ENCODE measurements at regions not wholly inside any gene's neighbourhood (a gene's known extent, or its start where the extent isn't known, plus 50 kb on each side); places are given as distances from the start of the nearest gene placed in this dataset.

DNA sequence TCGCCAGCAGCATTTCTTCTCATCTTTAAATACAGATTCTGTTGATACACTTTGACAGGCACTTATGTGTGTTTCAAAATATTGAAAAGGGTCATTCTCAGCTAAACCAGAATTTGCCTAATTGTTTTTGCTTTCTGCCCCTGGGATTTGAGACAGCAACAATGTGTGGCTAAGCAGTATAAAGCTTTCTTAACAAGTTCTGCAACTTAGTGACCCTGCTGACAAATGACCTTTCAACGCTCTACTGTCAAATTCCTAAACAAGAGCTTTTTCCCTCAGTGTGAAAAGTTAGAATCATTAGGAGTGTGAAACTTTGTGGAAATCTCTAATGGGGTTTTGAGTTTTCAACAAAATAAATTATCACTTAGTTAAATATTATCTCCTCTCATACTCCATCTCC is 414.6 kb downstream of the RFPL4B start:
- no peak overlapping the region for H3K4me3 ChIP-seq (ENCODE audit: low read length)
- no peaks in the 10 kb centered on the region for H3K4me1 ChIP-seq (ENCODE audit: insufficient read depth, low read length)
- no peaks in the 10 kb centered on the region for H3K27me3 ChIP-seq (ENCODE audit: insufficient read depth, low read length)
- H3K9me3 ChIP-seq (ENCODE audit: low read depth, low read length), result no peaks in the 10 kb centered on the region

DNA sequence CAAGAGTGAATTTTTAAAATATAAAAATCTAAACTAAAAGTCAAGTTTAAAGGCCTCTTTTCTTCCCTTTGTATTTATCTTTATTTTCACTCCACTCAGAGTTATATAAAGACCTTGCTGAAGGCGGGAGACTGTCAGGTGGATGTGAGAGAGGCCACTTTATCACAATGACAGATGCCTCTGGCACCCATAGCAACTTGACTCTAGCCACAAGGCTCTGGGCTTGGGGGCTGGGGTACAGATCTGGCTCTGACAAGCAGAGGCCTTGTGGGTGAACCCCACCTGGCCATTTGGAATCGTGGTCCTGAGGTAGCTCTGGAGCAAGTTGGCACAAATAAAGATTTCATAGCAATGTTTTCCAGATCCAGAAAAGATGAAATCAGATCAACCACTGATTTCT is 417.2 kb downstream of the RFPL4B start:
- Histone ChIP-seq H3K4me3 (ENCODE audit: low read length) (no peak overlapping the region), H3K4me1 (ENCODE audit: insufficient read depth, low read length) (no peaks in the 10 kb centered on the region), H3K9me3 (ENCODE audit: low read depth, low read length) (no peaks in the 10 kb centered on the region), H3K27me3 (ENCODE audit: insufficient read depth, low read length) (no peaks in the 10 kb centered on the region)

DNA sequence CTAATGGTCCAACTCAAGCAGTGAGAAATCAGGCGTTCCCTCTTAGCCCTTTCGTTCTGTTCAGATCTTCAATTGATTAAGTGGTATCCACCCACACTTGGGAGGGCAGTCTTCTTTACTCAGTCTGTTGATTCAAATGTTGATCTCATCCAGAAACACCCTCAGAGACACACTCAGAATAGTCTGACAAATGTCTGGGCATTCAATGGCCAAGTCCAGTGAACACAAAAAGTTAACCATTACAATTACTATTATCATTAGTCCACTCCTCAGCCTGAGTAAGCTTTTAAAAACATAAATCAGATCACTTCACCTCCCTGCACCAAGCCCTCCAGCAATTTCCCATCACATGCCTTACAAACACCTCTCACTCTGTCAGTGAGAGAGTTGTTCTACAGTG is 423.2 kb downstream of the RFPL4B start:
- H3K4me3 ChIP-seq (ENCODE audit: low read length), result no peak overlapping the region
- H3K4me1 ChIP-seq (ENCODE audit: insufficient read depth, low read length), result no peaks in the 10 kb centered on the region
- no peaks in the 10 kb centered on the region for H3K9me3 ChIP-seq (ENCODE audit: low read depth, low read length)

DNA sequence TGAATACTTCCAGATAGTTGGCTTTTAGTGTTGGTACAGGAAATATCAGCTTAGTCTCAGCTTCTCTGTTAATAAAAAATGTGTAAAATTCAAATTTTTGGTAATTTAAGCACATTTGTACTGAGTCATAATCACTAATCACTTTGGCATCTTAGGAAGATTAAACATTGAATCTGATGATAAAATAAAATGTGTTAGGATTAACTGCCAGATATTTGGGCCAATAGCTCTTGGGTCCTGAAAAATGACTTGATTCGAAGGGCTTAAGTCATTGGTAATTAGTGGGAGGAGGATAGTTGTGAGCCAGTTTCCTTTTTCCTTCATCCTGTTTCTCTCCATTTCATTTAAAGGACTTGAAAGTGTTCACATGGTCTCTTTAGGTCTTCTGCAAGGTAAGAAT is 426.1 kb downstream of the RFPL4B start:
- no peaks in the 10 kb centered on the region for H3K27me3 ChIP-seq (ENCODE audit: insufficient read depth, low read length)
- H3K4me1 ChIP-seq (ENCODE audit: insufficient read depth, low read length), result no peaks in the 10 kb centered on the region
- H3K4me3 ChIP-seq (ENCODE audit: low read length), result no peak overlapping the region
- H3K9me3 ChIP-seq (ENCODE audit: low read depth, low read length), result no peaks in the 10 kb centered on the region

More for the DNA sequence above, 423.2 kb downstream of the RFPL4B start:
- no peaks in the 10 kb centered on the region for H3K27me3 ChIP-seq (ENCODE audit: insufficient read depth, low read length)

DNA sequence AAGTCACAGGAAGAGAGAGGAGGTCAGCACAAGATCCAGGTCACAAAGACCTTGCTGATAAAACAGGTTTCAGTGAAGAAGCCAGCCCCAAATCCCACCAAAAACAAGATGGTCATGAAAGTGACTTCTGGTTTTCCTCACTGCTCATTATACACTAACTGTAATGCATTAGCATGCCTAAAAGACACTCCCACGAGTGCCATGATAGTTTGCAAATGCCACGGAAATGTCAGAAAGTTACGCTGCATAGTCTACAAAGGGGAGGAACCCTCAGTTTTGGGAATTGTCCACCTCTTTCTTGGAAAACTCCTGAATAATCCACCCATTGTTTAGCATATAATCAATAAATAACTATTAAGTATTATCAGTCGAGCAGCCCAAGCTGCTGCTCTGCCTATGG is 427.2 kb downstream of the RFPL4B start:
- H3K27me3 ChIP-seq (ENCODE audit: insufficient read depth, low read length), result no peaks in the 10 kb centered on the region
- no peak overlapping the region for H3K4me3 ChIP-seq (ENCODE audit: low read length)

DNA sequence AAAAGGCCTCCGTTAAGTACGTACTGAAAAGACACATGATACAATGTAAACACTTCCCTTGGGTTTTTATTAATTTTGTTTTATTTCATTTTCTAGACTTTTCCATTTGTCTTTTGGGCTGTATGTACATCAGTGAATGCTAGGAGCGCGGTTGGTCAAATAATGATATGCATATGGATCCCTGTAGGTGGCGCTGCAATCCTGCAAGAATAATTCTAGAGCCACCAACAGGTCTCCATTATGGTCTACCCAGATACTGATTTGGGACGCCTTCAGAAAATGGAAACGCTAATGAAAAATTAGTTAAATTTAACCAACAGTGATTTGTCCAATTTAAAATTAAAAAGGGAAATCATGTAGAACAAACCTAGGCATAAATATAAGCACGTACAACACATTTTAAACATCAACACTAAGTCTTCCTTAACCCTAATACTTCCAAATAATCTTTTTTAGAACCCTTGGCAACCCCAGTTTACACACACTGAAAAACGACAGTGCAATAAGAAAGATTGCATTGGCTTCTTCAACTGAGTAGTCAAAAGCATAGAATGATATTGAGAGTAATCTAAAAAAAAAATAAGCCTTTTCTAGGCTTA is 433.5 kb downstream of the RFPL4B start:
- H3K27me3 ChIP-seq (ENCODE audit: insufficient read depth, low read length), result no peaks in the 10 kb centered on the region
- no peaks in the 10 kb centered on the region for H3K4me1 ChIP-seq (ENCODE audit: insufficient read depth, low read length)
- no peaks in the 10 kb centered on the region for H3K9me3 ChIP-seq (ENCODE audit: low read depth, low read length)
- no peak overlapping the region for H3K4me3 ChIP-seq (ENCODE audit: low read length)

More for the DNA sequence above, 427.2 kb downstream of the RFPL4B start:
- H3K9me3 ChIP-seq (ENCODE audit: low read depth, low read length), result no peaks in the 10 kb centered on the region
- H3K4me1 ChIP-seq (ENCODE audit: insufficient read depth, low read length), result no peaks in the 10 kb centered on the region

DNA sequence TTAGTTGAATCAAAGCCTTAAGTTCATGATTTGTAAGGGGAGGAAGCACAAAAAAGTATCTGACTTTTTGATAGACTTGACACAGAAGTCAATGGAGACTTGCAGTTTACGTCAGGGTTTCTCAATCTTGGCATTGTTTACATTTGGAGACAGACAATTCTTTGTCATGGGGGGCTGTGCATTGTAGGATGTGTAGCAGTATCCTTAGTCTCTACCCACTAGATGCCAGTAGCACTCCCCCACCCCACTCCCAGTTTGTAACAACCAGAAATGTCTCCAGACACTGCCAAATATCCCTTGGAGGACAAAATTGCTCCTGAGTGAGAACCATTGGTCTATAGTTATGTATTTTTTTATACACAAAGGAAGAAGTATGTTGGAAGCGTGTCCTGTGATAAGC is 434.1 kb downstream of the RFPL4B start:
- Histone ChIP-seq H3K27me3 (ENCODE audit: insufficient read depth, low read length) (no peaks in the 10 kb centered on the region), H3K4me1 (ENCODE audit: insufficient read depth, low read length) (no peaks in the 10 kb centered on the region), H3K9me3 (ENCODE audit: low read depth, low read length) (no peaks in the 10 kb centered on the region)

DNA sequence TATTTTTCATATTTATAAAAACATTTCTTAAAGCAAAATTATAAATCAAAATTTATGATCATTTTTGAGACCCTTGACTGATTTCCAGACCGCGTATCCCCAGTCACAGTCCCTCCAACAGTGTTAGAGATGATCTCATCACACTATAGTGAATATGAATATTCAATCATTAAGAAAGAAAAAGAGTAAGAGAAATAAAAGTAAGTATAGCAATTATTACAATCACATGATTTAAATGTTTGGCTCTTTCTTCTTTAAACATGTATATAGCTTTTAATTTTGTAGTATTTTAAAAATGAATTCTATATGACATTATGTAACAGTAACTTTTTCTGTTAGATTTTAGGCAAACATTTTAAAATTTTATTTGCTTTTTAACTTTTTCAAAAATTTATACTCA is 438.3 kb downstream of the RFPL4B start:
- Histone ChIP-seq H3K4me1 (ENCODE audit: insufficient read depth, low read length) (no peaks in the 10 kb centered on the region), H3K4me3 (ENCODE audit: low read length) (no peak overlapping the region), H3K27me3 (ENCODE audit: insufficient read depth, low read length) (no peaks in the 10 kb centered on the region), H3K9me3 (ENCODE audit: low read depth, low read length) (no peaks in the 10 kb centered on the region)

More for the DNA sequence above, 434.1 kb downstream of the RFPL4B start:
- no peak overlapping the region for H3K4me3 ChIP-seq (ENCODE audit: low read length)

DNA sequence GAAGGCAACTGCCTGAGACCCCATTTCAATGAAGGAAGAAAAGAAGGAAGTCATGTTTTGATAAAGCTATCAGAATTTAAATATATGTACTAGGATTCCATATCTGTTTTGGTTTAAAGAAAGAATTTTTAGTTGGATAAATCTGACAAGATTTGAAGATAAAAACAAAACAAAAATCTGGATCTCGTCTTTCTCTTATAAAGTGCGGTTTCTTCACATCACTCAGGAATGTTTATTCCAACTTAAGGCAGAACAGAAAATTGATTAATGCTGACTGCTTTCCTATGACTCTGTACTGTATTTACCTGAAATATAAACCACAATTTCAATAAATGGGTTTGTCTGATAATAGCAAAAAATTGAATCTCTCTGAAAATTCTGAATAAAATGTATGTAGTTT is 439.7 kb downstream of the RFPL4B start:
- Histone ChIP-seq H3K27me3 (ENCODE audit: insufficient read depth, low read length) (no peaks in the 10 kb centered on the region), H3K4me1 (ENCODE audit: insufficient read depth, low read length) (no peaks in the 10 kb centered on the region), H3K4me3 (ENCODE audit: low read length) (no peak overlapping the region), H3K9me3 (ENCODE audit: low read depth, low read length) (no peaks in the 10 kb centered on the region)

DNA sequence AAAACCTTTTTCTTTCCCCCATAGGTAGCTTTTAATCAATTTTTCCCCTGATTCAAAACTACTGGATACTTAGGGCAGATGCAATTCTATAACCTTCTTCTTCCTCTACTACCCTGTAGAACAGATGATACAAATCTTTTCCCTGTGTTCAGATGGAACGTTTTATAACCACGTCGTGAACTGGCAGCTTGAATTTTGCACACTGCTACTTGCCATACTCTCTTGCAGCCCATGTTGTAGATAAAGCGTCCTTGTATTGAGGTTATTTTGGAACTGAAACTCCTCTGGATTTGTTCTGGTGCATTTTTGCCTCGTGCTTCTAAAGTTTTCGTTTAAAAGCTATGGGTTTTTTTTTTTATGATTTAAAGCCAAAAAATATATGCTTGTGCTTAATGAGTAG is 440.2 kb downstream of the RFPL4B start:
- no peaks in the 10 kb centered on the region for H3K9me3 ChIP-seq (ENCODE audit: low read depth, low read length)
- no peaks in the 10 kb centered on the region for H3K27me3 ChIP-seq (ENCODE audit: insufficient read depth, low read length)
- H3K4me3 ChIP-seq (ENCODE audit: low read length), result no peak overlapping the region
- no peaks in the 10 kb centered on the region for H3K4me1 ChIP-seq (ENCODE audit: insufficient read depth, low read length)

DNA sequence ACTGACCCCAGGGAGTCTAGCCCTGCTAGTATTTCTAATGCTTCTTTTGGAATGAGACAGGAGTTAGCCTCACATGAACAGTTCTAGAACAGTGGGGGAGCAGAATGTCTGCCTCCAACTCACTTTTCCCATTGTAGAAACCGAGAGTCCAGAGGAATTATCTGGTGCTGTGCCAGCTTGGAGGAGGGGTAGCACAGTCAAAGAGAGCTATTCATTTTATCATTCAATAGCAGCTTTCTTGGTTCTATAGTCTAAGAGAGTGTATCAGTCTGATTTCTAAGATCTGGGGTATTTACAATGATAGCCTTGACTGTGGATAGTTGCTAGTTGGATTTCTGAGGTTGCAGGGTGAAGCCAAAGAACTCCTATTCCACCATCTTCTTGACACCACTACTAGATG is 448.2 kb downstream of the RFPL4B start:
- no peaks in the 10 kb centered on the region for H3K27me3 ChIP-seq (ENCODE audit: insufficient read depth, low read length)
- H3K4me3 ChIP-seq (ENCODE audit: low read length), result no peak overlapping the region
- no peaks in the 10 kb centered on the region for H3K9me3 ChIP-seq (ENCODE audit: low read depth, low read length)
- H3K4me1 ChIP-seq (ENCODE audit: insufficient read depth, low read length), result no peaks in the 10 kb centered on the region

DNA sequence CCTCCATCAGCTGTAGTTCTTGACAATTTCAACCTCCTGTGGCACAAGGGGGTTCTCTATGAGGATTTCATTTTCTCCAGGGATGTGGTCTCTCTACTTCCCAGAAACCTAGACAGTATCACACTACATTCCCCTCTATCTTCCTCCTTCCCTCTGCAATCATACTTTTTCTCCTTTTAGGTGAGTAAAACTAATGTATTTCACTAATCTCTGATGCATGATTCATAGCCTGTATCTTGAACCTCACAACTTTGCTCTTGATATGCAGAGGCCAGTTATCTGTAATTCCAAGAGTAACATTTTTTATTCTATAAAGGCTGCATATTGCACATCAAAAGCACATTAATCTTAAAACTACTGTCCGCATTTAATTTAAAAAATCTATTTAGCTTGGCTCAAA is 449.6 kb downstream of the RFPL4B start:
- no peaks in the 10 kb centered on the region for H3K27me3 ChIP-seq (ENCODE audit: insufficient read depth, low read length)
- no peak overlapping the region for H3K4me3 ChIP-seq (ENCODE audit: low read length)
- no peaks in the 10 kb centered on the region for H3K9me3 ChIP-seq (ENCODE audit: low read depth, low read length)
- H3K4me1 ChIP-seq (ENCODE audit: insufficient read depth, low read length), result no peaks in the 10 kb centered on the region

DNA sequence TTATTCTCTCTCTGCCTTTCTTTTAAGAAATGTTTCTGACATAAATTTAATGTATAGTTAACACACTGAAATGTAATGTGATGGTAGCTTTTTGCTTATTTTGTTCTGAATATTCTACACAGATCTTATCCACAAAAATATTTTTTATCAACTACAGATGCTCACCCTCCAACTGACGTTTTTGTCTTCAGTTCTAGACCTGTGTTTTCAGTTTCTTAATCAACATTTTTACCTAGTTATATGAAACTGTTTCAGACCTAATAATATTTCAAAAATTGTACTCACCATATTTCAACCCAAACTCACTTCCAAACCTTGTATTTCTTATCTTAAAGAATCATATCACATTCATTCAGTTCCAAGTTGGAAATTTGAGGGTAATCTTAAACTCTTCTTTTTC is 452.8 kb downstream of the RFPL4B start:
- Histone ChIP-seq H3K4me3 (ENCODE audit: low read length) (no peak overlapping the region), H3K4me1 (ENCODE audit: insufficient read depth, low read length) (no peaks in the 10 kb centered on the region), H3K9me3 (ENCODE audit: low read depth, low read length) (no peaks in the 10 kb centered on the region), H3K27me3 (ENCODE audit: insufficient read depth, low read length) (no peaks in the 10 kb centered on the region)

DNA sequence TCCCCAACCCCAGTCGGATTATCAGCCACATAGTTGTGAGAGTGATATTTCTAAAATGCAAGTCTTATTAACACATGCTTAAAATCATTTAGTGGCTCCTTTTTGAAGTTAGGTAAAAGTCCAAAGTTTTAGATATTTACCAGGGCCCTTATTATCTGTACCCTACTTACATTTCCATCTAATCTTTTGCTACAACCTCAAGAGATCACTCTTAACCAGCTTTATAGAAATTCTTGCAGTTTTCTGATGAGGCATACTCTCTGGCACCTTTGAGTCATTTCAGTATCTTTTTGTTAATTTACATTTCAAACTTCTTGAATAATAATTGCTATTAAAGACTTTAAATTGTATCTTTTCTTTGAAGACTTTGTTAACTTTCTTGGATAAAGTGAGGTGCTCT is 453.3 kb downstream of the RFPL4B start:
- no peaks in the 10 kb centered on the region for H3K4me1 ChIP-seq (ENCODE audit: insufficient read depth, low read length)
- H3K27me3 ChIP-seq (ENCODE audit: insufficient read depth, low read length), result no peaks in the 10 kb centered on the region
- H3K4me3 ChIP-seq (ENCODE audit: low read length), result no peak overlapping the region
- H3K9me3 ChIP-seq (ENCODE audit: low read depth, low read length), result no peaks in the 10 kb centered on the region

DNA sequence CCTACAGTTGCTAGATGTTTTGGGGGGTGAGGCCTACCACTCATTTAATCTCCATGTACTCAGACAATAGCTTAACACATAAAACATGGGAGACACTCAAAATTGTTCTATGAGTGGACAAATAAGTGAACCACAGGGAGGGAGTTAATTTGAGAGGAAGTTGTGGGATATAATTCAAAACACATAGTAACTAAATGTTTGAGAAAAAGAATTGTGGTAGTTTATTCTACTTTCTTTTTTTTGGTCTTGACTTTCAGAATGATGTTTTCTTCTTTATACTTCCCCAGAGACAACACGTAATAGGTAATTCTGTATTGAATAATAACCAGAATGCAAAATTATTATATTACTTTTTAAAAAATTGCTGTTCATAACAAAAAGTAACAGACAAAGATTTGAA is 453.8 kb downstream of the RFPL4B start:
- Histone ChIP-seq H3K4me1 (ENCODE audit: insufficient read depth, low read length) (no peaks in the 10 kb centered on the region), H3K27me3 (ENCODE audit: insufficient read depth, low read length) (no peaks in the 10 kb centered on the region), H3K4me3 (ENCODE audit: low read length) (no peak overlapping the region), H3K9me3 (ENCODE audit: low read depth, low read length) (no peaks in the 10 kb centered on the region)

DNA sequence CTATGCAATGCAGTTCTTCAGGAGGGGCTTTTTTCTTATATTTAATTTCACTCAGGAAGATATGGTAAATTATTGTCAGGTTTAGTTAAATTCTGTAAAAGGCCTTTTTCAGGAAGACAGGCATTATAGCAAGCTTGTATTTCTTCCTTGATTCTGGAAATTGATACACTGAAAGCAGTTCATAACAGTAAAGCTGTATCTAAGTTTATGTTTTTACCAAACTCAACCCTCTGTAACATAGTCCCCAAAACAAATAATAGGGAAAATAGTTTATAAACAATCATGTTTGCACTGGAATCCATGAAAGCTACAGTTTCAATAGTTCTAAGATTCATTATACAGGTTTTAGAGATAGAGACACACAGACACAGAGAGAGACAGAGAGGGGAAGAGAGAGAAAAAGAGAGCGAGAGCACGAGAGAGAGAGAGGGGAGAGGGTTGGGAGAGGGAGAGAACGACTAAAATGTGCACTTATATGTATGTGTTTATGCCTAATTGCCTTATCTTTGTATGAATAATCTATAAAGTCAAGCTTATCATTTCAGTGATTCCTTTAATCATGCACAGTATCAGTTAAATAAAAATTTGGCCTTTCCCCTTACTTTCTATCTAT is 454.4 kb downstream of the RFPL4B start:
- Histone ChIP-seq H3K4me1 (ENCODE audit: insufficient read depth, low read length) (no peaks in the 10 kb centered on the region), H3K9me3 (ENCODE audit: low read depth, low read length) (no peaks in the 10 kb centered on the region), H3K4me3 (ENCODE audit: low read length) (no peak overlapping the region), H3K27me3 (ENCODE audit: insufficient read depth, low read length) (no peaks in the 10 kb centered on the region)
